Ishikawa (cell line): ENCODE measurements at regions not wholly inside any gene's neighbourhood (a gene's known extent, or its start where the extent isn't known, plus 50 kb on each side); places are given as distances from the start of the nearest gene placed in this dataset.

Experiments
- CEBPB ChIP-seq: IDR thresholded peaks from 2 replicates; pipeline ENCODE4 v1.6.1; 2012
- CREB1 ChIP-seq: IDR thresholded peaks from 2 replicates; pipeline ENCODE4 v1.6.1; 2012; ENCODE audit warnings: low read depth
- EGR1 ChIP-seq: IDR thresholded peaks from 2 replicates; pipeline ENCODE4 v1.6.1; 2012
- EP300 ChIP-seq: IDR thresholded peaks from 2 replicates; pipeline ENCODE4 v1.6.1; 2012; ENCODE audit warnings: borderline replicate concordance
- FOXM1 ChIP-seq: IDR thresholded peaks from 2 replicates; pipeline ENCODE4 v1.6.1; 2012; ENCODE audit warnings: low read depth, borderline replicate concordance
- MAX ChIP-seq: IDR thresholded peaks from 2 replicates; pipeline ENCODE4 v1.6.1; 2012
- NFIC ChIP-seq: IDR thresholded peaks from 2 replicates; pipeline ENCODE4 v1.6.1; 2012
- RAD21 ChIP-seq: IDR thresholded peaks from 2 replicates; pipeline ENCODE4 v1.6.1; 2012; ENCODE audit warnings: low read depth
- TAF1 ChIP-seq: IDR thresholded peaks from 2 replicates; pipeline ENCODE4 v1.6.1; 2012; ENCODE audit warnings: low read depth, mild to moderate bottlenecking
- TCF12 ChIP-seq: IDR thresholded peaks from 2 replicates; pipeline ENCODE4 v1.6.1; 2012; ENCODE audit warnings: low read depth
- TEAD4 ChIP-seq: IDR thresholded peaks from 2 replicates; pipeline ENCODE4 v1.6.1; 2012
- USF1 ChIP-seq: IDR thresholded peaks from 2 replicates; pipeline ENCODE4 v1.6.1; 2012
- YY1 ChIP-seq: IDR thresholded peaks from 2 replicates; pipeline ENCODE4 v1.6.1; 2012; ENCODE audit warnings: low read depth
- ZBTB7A ChIP-seq: IDR thresholded peaks from 2 replicates; pipeline ENCODE4 v1.6.1; 2012; ENCODE audit warnings: low read depth
- TF ChIP-seq, protein P1 (sequence below): IDR thresholded peaks from 2 replicates; pipeline ENCODE4 v1.6.1; 2012; ENCODE audit warnings: low read depth, mild to moderate bottlenecking

DNA sequence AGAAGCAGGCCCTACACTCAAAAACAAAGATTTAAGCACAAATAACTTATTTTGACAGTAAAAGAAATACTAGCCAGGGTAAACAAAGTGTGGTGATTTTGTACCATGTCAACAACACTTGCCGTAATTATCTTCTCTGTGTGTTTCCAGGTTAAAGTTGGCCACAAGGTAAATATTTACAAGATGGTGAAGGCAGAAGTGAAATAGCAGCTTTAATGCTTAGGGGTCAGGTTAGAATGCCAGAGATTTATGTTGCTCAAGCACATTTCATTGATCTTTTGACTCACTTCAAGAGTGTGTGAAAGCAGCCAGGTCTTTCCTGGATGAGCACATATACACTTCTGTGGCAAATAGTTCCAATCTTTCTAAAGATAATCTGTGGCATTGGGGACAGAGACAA is 270.2 kb upstream of the LUZP2 start:
- TF ChIP-seq TAF1, result no peak
- TF ChIP-seq, protein P1, sequence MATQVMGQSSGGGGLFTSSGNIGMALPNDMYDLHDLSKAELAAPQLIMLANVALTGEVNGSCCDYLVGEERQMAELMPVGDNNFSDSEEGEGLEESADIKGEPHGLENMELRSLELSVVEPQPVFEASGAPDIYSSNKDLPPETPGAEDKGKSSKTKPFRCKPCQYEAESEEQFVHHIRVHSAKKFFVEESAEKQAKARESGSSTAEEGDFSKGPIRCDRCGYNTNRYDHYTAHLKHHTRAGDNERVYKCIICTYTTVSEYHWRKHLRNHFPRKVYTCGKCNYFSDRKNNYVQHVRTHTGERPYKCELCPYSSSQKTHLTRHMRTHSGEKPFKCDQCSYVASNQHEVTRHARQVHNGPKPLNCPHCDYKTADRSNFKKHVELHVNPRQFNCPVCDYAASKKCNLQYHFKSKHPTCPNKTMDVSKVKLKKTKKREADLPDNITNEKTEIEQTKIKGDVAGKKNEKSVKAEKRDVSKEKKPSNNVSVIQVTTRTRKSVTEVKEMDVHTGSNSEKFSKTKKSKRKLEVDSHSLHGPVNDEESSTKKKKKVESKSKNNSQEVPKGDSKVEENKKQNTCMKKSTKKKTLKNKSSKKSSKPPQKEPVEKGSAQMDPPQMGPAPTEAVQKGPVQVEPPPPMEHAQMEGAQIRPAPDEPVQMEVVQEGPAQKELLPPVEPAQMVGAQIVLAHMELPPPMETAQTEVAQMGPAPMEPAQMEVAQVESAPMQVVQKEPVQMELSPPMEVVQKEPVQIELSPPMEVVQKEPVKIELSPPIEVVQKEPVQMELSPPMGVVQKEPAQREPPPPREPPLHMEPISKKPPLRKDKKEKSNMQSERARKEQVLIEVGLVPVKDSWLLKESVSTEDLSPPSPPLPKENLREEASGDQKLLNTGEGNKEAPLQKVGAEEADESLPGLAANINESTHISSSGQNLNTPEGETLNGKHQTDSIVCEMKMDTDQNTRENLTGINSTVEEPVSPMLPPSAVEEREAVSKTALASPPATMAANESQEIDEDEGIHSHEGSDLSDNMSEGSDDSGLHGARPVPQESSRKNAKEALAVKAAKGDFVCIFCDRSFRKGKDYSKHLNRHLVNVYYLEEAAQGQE, result no peak
- TF ChIP-seq YY1, result no peak

GRCh38 chr11:24233041-24233440 is 263.8 kb upstream of the LUZP2 start:
- TF ChIP-seq YY1, result no peak
- no peak for TF ChIP-seq FOXM1
- no peak for TF ChIP-seq TEAD4
- TF ChIP-seq CEBPB, result no peak
- no peak for TF ChIP-seq RAD21
- no peak for TF ChIP-seq USF1
- TF ChIP-seq TAF1, result no peak

DNA sequence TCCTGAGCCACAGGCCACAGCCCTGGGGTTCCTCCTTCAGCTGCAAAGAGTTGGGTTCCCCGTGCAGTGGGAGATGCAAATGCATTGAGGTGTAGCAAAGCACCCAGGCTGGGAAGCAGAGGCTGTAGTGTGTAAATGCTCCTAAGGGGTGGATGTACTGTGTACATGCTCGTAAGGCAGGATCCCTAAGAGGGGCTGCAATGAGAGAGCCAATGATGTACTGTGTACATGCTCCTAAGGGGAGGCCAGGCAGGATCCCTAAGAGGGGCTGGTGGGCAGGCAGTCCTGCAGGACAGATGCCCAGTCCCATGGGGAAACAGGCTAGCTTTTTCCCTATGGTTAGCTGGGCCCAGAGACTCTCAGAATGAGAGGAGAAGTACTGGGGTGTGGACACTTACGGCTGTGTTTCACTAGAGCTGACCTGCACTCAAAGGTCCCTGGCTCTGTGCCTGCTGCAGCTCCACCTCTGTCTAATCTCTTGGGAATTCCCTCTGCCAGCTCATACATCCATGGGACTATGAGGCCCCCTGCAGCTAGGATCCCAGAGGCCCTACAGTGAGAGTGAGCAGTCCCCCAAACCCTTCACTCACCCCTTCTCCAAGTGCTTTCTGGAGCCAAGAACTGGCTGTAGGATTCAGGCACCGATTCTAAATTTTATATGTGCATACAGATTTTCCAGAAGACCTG is 261.9 kb upstream of the LUZP2 start:
- TF ChIP-seq TEAD4 (no peak), ZBTB7A (no peak), YY1 (no peak), EGR1 (no peak), RAD21 (no peak), CREB1 (no peak), EP300 (no peak), NFIC (no peak), USF1 (no peak), MAX (no peak)

- TF ChIP-seq CREB1, result no peak
- TF ChIP-seq FOXM1, result no peak
- TF ChIP-seq TEAD4, result no peak
- TF ChIP-seq ZBTB7A, result no peak
- TF ChIP-seq USF1, result no peak
- no peak for TF ChIP-seq EGR1
- TF ChIP-seq YY1, result no peak
- TF ChIP-seq, protein P1, result no peak
Observed at GRCh38 chr11:24238771-24239645, 257.8 kb upstream of the LUZP2 start.

DNA sequence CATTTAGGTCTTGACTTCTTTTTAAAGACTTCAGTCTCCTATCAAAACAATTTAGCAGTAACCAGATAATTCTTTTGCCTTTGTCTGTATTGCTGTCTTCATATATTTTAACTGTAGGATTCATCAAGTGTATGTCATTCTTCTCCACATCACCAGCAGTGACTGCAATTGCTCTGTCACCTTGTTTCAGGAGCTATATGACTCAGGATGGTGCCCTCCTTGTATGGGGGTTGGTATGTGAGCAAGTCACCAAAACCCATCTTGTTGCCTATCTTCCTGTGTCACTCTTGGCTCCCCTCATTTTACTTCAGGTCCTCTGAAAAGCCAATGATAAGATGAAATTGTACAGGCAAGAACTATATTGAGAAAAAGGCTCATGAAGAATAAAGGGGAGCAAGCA is 256.9 kb upstream of the LUZP2 start:
- TF ChIP-seq YY1, result no peak

GRCh38 chr11:24240496-24241175 is 256.2 kb upstream of the LUZP2 start:
- no peak for TF ChIP-seq EGR1
- no peak for TF ChIP-seq NFIC
- no peak for TF ChIP-seq TEAD4

DNA sequence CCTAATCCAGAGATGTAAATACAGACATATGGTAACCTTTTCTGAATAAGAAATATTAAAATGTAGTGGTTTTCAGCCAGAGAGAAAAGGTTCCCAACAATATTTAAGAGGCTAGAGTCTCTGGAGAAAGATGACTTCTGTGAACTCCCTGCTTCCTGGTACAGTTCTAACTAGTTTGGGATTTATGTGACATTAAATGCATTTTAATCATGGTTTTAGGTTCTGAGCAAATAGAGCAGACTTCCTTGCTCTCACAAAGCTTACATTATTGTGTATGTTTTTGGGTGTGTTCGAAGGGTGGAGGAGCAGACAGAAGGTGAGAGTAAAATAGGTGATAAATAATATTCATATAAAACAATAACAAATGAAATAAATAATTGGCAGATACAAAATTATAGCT is 250.1 kb upstream of the LUZP2 start:
- no peak for TF ChIP-seq TCF12
- TF ChIP-seq USF1, result no peak
- no peak for TF ChIP-seq NFIC
- TF ChIP-seq MAX, result no peak
- no peak for TF ChIP-seq CEBPB
- TF ChIP-seq YY1, result no peak
